HCT116 (cell line): ENCODE measurements at regions not wholly inside any gene's neighbourhood (a gene's known extent, or its start where the extent isn't known, plus 50 kb on each side); places are given as distances from the start of the nearest gene placed in this dataset.

Source experiments
- ATAC-seq: fragments of 200-7000 bp; cut with Tn5 transposase; 2 replicates; pipeline ENCODE4 v1.9.1; 2020; ENCODE audit warnings: mild to moderate bottlenecking, moderate library complexity
- BruUV-seq: library from RNA; stranded (reverse); fragments of 400-500 nt; replicated peaks from 2 replicates; lab custom pipeline; 2021; lab: Mats Ljungman, UMichigan
- CTCF ChIA-PET: fragments of 300-600 bp; sonication (Branson Sonifier 250); formaldehyde crosslinking; loops from one replicate; lab custom pipeline; 2021; ENCODE audit warnings: antibody characterized with exemption; lab: Charles Lee
- POLR2A ChIA-PET: fragments of 300-600, 350-600 bp; sonication (Branson Sonifier 250); formaldehyde crosslinking; loops from one replicate; lab custom pipeline; 2021; ENCODE audit warnings: antibody characterized with exemption; lab: Charles Lee
- RAD21 ChIA-PET, 2 experiments: fragments of 300-600 bp; sonication (Branson Sonifier 250); formaldehyde crosslinking; loops; one replicate each; lab custom pipeline; 2023; ENCODE audit warnings: low total read pairs in 2 of 2; ENCODE audit not compliant: uncharacterized antibody in 2 of 2, unreplicated experiment in 2 of 2, low non-redundant PET in 1 of 2; lab: Charles Lee
- DNase-seq: peaks from one replicate; pipeline ENCODE4 v3.0.0-alpha.2; 2010; ENCODE audit warnings: low read depth, low spot score
- H2AFZ ChIP-seq: fragments of 200-600 bp; shearing (Covaris generic), sonication (generic); 2 replicates; pipeline ENCODE4 v1.6.1; 2017; ENCODE audit warnings: low read depth, mixed run types, mixed read lengths, antibody characterized with exemption, low read length; ENCODE audit not compliant: poor library complexity, severe bottlenecking
- H3K27ac ChIP-seq: 2 replicates; pipeline ENCODE4 v1.5.1; 2012; ENCODE audit warnings: low read depth, low read length
- H3K27me3 ChIP-seq: fragments of 200-600 bp; sonication (generic); 2 replicates; pipeline ENCODE4 v1.6.1; 2016; ENCODE audit warnings: mixed run types, low read length, mixed read lengths; ENCODE audit not compliant: insufficient read depth
- H3K36me3 ChIP-seq, 2 experiments: fragments of 200-500 bp in 1 of 2; fragments of 200-600 bp in 1 of 2; sonication (Bioruptor generic) in 1 of 2; sonication (generic) in 1 of 2; 2 replicates each; pipeline versions ENCODE4 v1.5.1 to v1.6.1; 2014 to 2016; ENCODE audit warnings: low read length in 2 of 2, inconsistent platforms in 1 of 2, mixed read lengths in 1 of 2, mixed run types in 1 of 2; ENCODE audit not compliant: insufficient read depth in 2 of 2, control insufficient read depth in 1 of 2
- H3K4me1 ChIP-seq, 2 experiments: fragments of 200-600 bp in 1 of 2; sonication (generic) in 1 of 2; 2 replicates each; pipeline versions ENCODE4 v1.5.1 to v1.6.1; 2012 to 2017; ENCODE audit warnings: low read length in 2 of 2, inconsistent platforms in 1 of 2, mild to moderate bottlenecking in 1 of 2, mixed read lengths in 1 of 2, mixed run types in 1 of 2, moderate library complexity in 1 of 2; ENCODE audit not compliant: insufficient read depth in 2 of 2, control insufficient read depth in 1 of 2
- H3K4me2 ChIP-seq: fragments of 200-600 bp; sonication (generic); 2 replicates; pipeline ENCODE4 v1.6.1; 2017; ENCODE audit warnings: mixed run types, low read length, mixed read lengths
- H3K4me3 ChIP-seq, 2 experiments: fragments of 200-600 bp in 1 of 2; sonication (generic) in 1 of 2; replicated peaks in 1 of 2; 2 replicates each; pipeline ENCODE4 v1.5.1; 2011 to 2016; ENCODE audit warnings: low read length in 2 of 2, control low read depth in 1 of 2, low read depth in 1 of 2, mild to moderate bottlenecking in 1 of 2, mixed read lengths in 1 of 2, mixed run types in 1 of 2
- H3K79me2 ChIP-seq: fragments of 200-600 bp; sonication (generic); 2 replicates; pipeline ENCODE4 v1.6.1; 2017; ENCODE audit warnings: mild to moderate bottlenecking, mixed run types, low read length, moderate library complexity, mixed read lengths; ENCODE audit not compliant: insufficient read depth
- H3K9ac ChIP-seq: fragments of 200-600 bp; sonication (generic); 2 replicates; pipeline ENCODE4 v1.6.1; 2016; ENCODE audit warnings: low read length, mixed read lengths
- H3K9me2 ChIP-seq: fragments of 200-600 bp; sonication (generic), shearing (Covaris generic); 2 replicates; pipeline ENCODE4 v1.6.1; 2017; ENCODE audit warnings: mixed run types, mild to moderate bottlenecking, moderate library complexity; ENCODE audit not compliant: insufficient read depth
- H3K9me3 ChIP-seq, 2 experiments: fragments of 200-500 bp in 1 of 2; fragments of 200-600 bp in 1 of 2; sonication (Bioruptor generic) in 1 of 2; sonication (generic) in 1 of 2; 2 replicates each; pipeline ENCODE4 v1.6.1; 2014 to 2017; ENCODE audit warnings: low read length in 2 of 2, mixed read lengths in 2 of 2, inconsistent platforms in 1 of 2, low read depth in 1 of 2, mild to moderate bottlenecking in 1 of 2, mixed run types in 1 of 2, moderate library complexity in 1 of 2; ENCODE audit not compliant: control insufficient read depth in 1 of 2, insufficient read depth in 1 of 2
- H4K20me1 ChIP-seq: fragments of 200-600 bp; sonication (generic), shearing (Covaris generic); 2 replicates; pipeline ENCODE4 v1.6.1; 2017; ENCODE audit warnings: mixed run types, mild to moderate bottlenecking, moderate library complexity; ENCODE audit not compliant: insufficient read depth
- CBX3 ChIP-seq: IDR thresholded peaks from 2 replicates; pipeline ENCODE4 v1.6.1; 2012; ENCODE audit warnings: low read depth
- FOSL1 ChIP-seq: IDR thresholded peaks from 2 replicates; pipeline ENCODE4 v1.6.1; 2012; ENCODE audit warnings: low read depth
- JUND ChIP-seq: IDR thresholded peaks from 2 replicates; pipeline ENCODE4 v1.6.1; 2012
- POLR2AphosphoS5 ChIP-seq: IDR thresholded peaks from 2 replicates; pipeline ENCODE4 v1.6.1; 2011; ENCODE audit warnings: mild to moderate bottlenecking, low read depth, low read length, moderate library complexity
- RAD21 ChIP-seq: IDR thresholded peaks from 2 replicates; pipeline ENCODE4 v1.6.1; 2012; ENCODE audit warnings: low read depth, mild to moderate bottlenecking
- SIN3A ChIP-seq: IDR thresholded peaks from 2 replicates; pipeline ENCODE4 v1.6.1; 2012; ENCODE audit warnings: low read depth
- SP1 ChIP-seq: IDR thresholded peaks from 2 replicates; pipeline ENCODE4 v1.6.1; 2012; ENCODE audit warnings: low read depth
- SRF ChIP-seq: IDR thresholded peaks from 2 replicates; pipeline ENCODE4 v1.6.1; 2012; ENCODE audit warnings: low read depth
- ZNF274 ChIP-seq: fragments of 200-500 bp; sonication (Bioruptor generic); IDR thresholded peaks from 2 replicates; pipeline ENCODE4 v1.6.1; 2014; ENCODE audit warnings: mild to moderate bottlenecking, low read depth, low read length, inconsistent platforms
- intact Hi-C: fragments of 100-400 bp; cut with micrococcal nuclease; formaldehyde crosslinking; loops from 2 replicates; pipeline ENCODE4 v1.10.0; 2022
- TF ChIP-seq, protein P1 (sequence below), 3 experiments: fragments of 200-600 bp in 1 of 3; sonication (generic) in 1 of 3; IDR thresholded peaks in 2 of 3; conservative IDR thresholded peaks in 1 of 3; 2 replicates each; pipeline ENCODE4 v1.5.1; 2012 to 2017; ENCODE audit warnings: low read depth in 2 of 3, low read length in 2 of 3, antibody characterized with exemption in 1 of 3, borderline replicate concordance in 1 of 3, control low read depth in 1 of 3, mild to moderate bottlenecking in 1 of 3, mixed read lengths in 1 of 3, mixed run types in 1 of 3, moderate library complexity in 1 of 3; ENCODE audit not compliant: insufficient read depth in 1 of 3
- TF ChIP-seq, protein P2 (sequence below): IDR thresholded peaks from 2 replicates; pipeline ENCODE4 v1.6.1; 2012; ENCODE audit warnings: low read depth
- TF ChIP-seq, protein P3 (sequence below): IDR thresholded peaks from 2 replicates; pipeline ENCODE4 v1.6.1; 2012
- TF ChIP-seq, protein P4 (sequence below): IDR thresholded peaks from 2 replicates; pipeline ENCODE4 v1.6.1; 2011; ENCODE audit warnings: mild to moderate bottlenecking, low read length, moderate library complexity; ENCODE audit not compliant: insufficient replicate concordance; ENCODE audit errors: extremely low read depth

DNA sequence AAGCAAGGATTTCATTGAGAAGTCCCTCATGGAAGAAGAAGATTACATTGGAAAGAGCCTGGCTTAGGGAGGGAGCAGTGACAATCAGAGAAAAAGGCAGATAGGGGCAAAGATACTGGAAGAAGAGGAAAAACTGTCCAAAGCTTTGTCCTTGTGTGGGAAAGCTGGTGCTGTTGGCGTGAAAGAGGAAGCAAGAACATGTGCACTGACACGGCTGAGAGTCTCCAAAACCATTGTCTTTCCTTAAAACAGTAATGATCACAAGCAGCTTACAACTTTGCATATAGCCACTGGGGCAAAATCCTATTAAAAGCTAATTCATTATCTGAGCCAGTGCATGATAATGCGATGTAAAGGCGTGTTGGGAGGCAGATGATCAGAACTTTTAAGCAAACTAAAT lies 85.1 kb upstream of the ESR1 start:
- H3K4me3 ChIP-seq: no peak overlapping the region
- no peaks in the 10 kb centered on the region for H3K27me3 ChIP-seq
- no peaks in the 10 kb centered on the region for H3K79me2 ChIP-seq
- no peak for ATAC-seq
- H3K4me1 ChIP-seq: no peaks in the 10 kb centered on the region
- POLR2A ChIA-PET: no interaction called here
- TF ChIP-seq FOSL1 (no peak), RAD21 (no peak), JUND (no peak), SP1 (no peak), CBX3 (no peak), SRF (no peak), ZNF274 (no peak), POLR2AphosphoS5 (no peak), SIN3A (no peak)
- TF ChIP-seq, protein P1, sequence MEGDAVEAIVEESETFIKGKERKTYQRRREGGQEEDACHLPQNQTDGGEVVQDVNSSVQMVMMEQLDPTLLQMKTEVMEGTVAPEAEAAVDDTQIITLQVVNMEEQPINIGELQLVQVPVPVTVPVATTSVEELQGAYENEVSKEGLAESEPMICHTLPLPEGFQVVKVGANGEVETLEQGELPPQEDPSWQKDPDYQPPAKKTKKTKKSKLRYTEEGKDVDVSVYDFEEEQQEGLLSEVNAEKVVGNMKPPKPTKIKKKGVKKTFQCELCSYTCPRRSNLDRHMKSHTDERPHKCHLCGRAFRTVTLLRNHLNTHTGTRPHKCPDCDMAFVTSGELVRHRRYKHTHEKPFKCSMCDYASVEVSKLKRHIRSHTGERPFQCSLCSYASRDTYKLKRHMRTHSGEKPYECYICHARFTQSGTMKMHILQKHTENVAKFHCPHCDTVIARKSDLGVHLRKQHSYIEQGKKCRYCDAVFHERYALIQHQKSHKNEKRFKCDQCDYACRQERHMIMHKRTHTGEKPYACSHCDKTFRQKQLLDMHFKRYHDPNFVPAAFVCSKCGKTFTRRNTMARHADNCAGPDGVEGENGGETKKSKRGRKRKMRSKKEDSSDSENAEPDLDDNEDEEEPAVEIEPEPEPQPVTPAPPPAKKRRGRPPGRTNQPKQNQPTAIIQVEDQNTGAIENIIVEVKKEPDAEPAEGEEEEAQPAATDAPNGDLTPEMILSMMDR (IDR thresholded peaks at IDR 0.05 in 2 of 3, conservative IDR thresholded peaks at IDR 0.05 in 1 of 3; ENCODE audit: borderline replicate concordance in 1 of 3, insufficient read depth in 1 of 3, low read depth in 2 of 3, low read length in 2 of 3): no peak
- TF ChIP-seq, protein P2, sequence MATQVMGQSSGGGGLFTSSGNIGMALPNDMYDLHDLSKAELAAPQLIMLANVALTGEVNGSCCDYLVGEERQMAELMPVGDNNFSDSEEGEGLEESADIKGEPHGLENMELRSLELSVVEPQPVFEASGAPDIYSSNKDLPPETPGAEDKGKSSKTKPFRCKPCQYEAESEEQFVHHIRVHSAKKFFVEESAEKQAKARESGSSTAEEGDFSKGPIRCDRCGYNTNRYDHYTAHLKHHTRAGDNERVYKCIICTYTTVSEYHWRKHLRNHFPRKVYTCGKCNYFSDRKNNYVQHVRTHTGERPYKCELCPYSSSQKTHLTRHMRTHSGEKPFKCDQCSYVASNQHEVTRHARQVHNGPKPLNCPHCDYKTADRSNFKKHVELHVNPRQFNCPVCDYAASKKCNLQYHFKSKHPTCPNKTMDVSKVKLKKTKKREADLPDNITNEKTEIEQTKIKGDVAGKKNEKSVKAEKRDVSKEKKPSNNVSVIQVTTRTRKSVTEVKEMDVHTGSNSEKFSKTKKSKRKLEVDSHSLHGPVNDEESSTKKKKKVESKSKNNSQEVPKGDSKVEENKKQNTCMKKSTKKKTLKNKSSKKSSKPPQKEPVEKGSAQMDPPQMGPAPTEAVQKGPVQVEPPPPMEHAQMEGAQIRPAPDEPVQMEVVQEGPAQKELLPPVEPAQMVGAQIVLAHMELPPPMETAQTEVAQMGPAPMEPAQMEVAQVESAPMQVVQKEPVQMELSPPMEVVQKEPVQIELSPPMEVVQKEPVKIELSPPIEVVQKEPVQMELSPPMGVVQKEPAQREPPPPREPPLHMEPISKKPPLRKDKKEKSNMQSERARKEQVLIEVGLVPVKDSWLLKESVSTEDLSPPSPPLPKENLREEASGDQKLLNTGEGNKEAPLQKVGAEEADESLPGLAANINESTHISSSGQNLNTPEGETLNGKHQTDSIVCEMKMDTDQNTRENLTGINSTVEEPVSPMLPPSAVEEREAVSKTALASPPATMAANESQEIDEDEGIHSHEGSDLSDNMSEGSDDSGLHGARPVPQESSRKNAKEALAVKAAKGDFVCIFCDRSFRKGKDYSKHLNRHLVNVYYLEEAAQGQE: no peak
- TF ChIP-seq, protein P3, sequence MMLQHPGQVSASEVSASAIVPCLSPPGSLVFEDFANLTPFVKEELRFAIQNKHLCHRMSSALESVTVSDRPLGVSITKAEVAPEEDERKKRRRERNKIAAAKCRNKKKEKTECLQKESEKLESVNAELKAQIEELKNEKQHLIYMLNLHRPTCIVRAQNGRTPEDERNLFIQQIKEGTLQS: no peak
- TF ChIP-seq, protein P4, sequence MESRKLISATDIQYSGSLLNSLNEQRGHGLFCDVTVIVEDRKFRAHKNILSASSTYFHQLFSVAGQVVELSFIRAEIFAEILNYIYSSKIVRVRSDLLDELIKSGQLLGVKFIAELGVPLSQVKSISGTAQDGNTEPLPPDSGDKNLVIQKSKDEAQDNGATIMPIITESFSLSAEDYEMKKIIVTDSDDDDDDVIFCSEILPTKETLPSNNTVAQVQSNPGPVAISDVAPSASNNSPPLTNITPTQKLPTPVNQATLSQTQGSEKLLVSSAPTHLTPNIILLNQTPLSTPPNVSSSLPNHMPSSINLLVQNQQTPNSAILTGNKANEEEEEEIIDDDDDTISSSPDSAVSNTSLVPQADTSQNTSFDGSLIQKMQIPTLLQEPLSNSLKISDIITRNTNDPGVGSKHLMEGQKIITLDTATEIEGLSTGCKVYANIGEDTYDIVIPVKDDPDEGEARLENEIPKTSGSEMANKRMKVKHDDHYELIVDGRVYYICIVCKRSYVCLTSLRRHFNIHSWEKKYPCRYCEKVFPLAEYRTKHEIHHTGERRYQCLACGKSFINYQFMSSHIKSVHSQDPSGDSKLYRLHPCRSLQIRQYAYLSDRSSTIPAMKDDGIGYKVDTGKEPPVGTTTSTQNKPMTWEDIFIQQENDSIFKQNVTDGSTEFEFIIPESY: no peak
- TF ChIP-seq, all 23 proteins: peak for 0
- H3K4me2 ChIP-seq: no peak overlapping the region
- RAD21 ChIA-PET: no interaction called here
- no peaks in the 10 kb centered on the region for H4K20me1 ChIP-seq
- H3K36me3 ChIP-seq: no peaks in the 10 kb centered on the region
- no peak for DNase-seq
- intact Hi-C loops: no loop called here
- BruUV-seq: no TSS peak
- H3K9me3 ChIP-seq: no peaks in the 10 kb centered on the region
- H3K9ac ChIP-seq: no peak overlapping the region
- CTCF ChIA-PET: no interaction called here
- no peak overlapping the region for H3K27ac ChIP-seq
- H2AFZ ChIP-seq: no peak overlapping the region
- H3K9me2 ChIP-seq: no peaks in the 10 kb centered on the region
